Gastroesophageal sphincter (tissue), 4 donors: ENCODE measurements at regions not wholly inside any gene's neighbourhood (a gene's known extent, or its start where the extent isn't known, plus 50 kb on each side); places are given as distances from the start of the nearest gene placed in this dataset.

Experiments used
- ATAC-seq: fragments of 150-250 bp; one replicate; pipeline ENCODE4 v1.9.1; 2016; ENCODE audit warnings: mild to moderate bottlenecking, moderate library complexity
- H3K27ac ChIP-seq, 4 donors: fragments of 200-600 bp; sonication (generic) in 3 of 4; 1 replicate in 3 of 4; 2 replicates in 1 of 4; pipeline ENCODE4 v1.5.1; 2016 to 2019
- H3K27me3 ChIP-seq: fragments of 200-600 bp; sonication (generic); one replicate; pipeline ENCODE4 v1.5.1; 2019
- H3K36me3 ChIP-seq, 2 donors: fragments of 200-600 bp; sonication (generic); one replicate each; pipeline ENCODE4 v1.5.1; 2019; ENCODE audit warnings: control low read depth in 1 of 2
- H3K4me1 ChIP-seq, 3 donors: fragments of 200-600 bp; sonication (generic); 1 replicate in 2 of 3; 2 replicates in 1 of 3; pipeline ENCODE4 v1.5.1; 2016 to 2019; ENCODE audit warnings: control low read depth in 2 of 3
- H3K4me3 ChIP-seq, 2 donors: fragments of 200-600 bp; sonication (generic); one replicate each; pipeline ENCODE4 v1.5.1; 2019; ENCODE audit warnings: mild to moderate bottlenecking in 1 of 2, moderate library complexity in 1 of 2
- H3K9me3 ChIP-seq, 3 donors: fragments of 200-600 bp; sonication (generic); one replicate each; pipeline ENCODE4 v1.5.1; 2017 to 2019; ENCODE audit warnings: control low read depth in 2 of 3
- EP300 ChIP-seq: sonication (generic); formaldehyde crosslinking; IDR thresholded peaks from one replicate; pipeline ENCODE4 v1.6.1; 2017; ENCODE audit warnings: antibody characterized with exemption, mild to moderate bottlenecking
- POLR2A ChIP-seq, 2 donors: fragments of 450-650 bp; IDR thresholded peaks; one replicate each; pipeline ENCODE4 v1.6.1; 2017; ENCODE audit warnings: antibody characterized with exemption in 2 of 2, mild to moderate bottlenecking in 2 of 2, moderate library complexity in 1 of 2
- POLR2AphosphoS5 ChIP-seq: sonication (generic); formaldehyde crosslinking; IDR thresholded peaks from one replicate; pipeline ENCODE4 v1.6.1; 2017; ENCODE audit warnings: antibody characterized with exemption
- WGBS, 2 donors: methylation state at CpG; one replicate each; pipeline ENCODE4 v1.1.5; 2018; ENCODE audit warnings: low coverage in 1 of 2; 5-methylcytosine and 5-hydroxymethylcytosine counted together
- TF ChIP-seq, protein P1 (sequence below), 4 experiments: fragments of 200-600 bp in 2 of 4; fragments of 450-650 bp in 2 of 4; sonication (generic) in 1 of 4; IDR thresholded peaks; one replicate each; pipeline ENCODE4 v1.5.1; 2017 to 2019; ENCODE audit warnings: antibody characterized with exemption in 4 of 4, mild to moderate bottlenecking in 2 of 4, moderate library complexity in 2 of 4

DNA sequence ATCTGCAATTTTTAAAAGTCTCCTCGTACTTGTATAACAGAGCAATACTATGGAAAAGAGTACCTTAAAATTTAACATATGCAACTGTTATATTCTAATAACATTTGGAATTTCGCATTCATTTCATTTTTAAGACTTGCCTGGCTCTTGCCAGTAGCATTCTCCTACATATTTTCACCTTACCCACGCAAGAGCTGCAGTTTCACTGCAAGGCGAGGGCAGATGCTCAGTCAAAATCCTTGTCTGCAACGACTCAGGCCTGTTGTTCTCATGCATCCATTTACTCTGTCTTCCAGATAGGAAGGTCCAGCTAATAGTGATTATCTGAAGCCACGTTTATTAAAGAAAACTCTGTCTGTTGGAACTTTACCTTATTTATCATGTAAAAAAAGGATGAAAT lies 227.0 kb upstream of the RFC3 start:
- H3K27ac ChIP-seq, result no peak overlapping the region
- no peaks in the 10 kb centered on the region for H3K9me3 ChIP-seq
- no peaks in the 10 kb centered on the region for H3K4me1 ChIP-seq
- H3K27me3 ChIP-seq, result no peaks in the 10 kb centered on the region
- 88 to 89% methylated on average over 6 of the region's 6 CpGs for WGBS, 2 donors
- TF ChIP-seq POLR2A (IDR thresholded peaks at IDR 0.05) (no peak), POLR2AphosphoS5 (no peak)
- H3K4me3 ChIP-seq, result no peak overlapping the region
- no peak for ATAC-seq
- H3K36me3 ChIP-seq, result no peaks in the 10 kb centered on the region

DNA sequence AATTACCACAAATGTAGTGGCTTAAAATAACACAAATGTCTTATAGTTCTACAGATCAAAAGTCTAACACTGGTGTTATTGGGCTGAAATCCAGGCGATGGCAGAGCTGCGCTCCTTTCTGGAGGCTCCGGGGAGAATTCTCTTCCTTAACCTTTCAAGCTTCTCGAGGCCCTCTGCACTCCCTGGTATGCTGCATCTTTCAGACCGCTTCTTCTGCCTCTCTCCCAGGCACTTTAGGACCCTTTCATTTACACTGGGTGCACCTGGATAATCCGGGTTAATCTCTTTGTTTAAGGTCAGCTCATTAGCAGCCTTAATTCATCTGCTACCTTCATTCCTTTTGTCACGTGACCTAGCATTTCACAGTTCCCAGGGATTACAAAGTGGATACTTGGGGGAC lies 211.3 kb upstream of the RFC3 start:
- no peak for ATAC-seq
- H3K27me3 ChIP-seq, result no peaks in the 10 kb centered on the region
- no peaks in the 10 kb centered on the region for H3K9me3 ChIP-seq
- H3K4me1 ChIP-seq, result peaks cover 0 to 16% (median 0%) of the 10 kb centered on the region in 3 donors
- TF ChIP-seq POLR2A (IDR thresholded peaks at IDR 0.05), result no peak
- no peak for TF ChIP-seq POLR2AphosphoS5
- no peak for TF ChIP-seq EP300
- TF ChIP-seq, protein P1, sequence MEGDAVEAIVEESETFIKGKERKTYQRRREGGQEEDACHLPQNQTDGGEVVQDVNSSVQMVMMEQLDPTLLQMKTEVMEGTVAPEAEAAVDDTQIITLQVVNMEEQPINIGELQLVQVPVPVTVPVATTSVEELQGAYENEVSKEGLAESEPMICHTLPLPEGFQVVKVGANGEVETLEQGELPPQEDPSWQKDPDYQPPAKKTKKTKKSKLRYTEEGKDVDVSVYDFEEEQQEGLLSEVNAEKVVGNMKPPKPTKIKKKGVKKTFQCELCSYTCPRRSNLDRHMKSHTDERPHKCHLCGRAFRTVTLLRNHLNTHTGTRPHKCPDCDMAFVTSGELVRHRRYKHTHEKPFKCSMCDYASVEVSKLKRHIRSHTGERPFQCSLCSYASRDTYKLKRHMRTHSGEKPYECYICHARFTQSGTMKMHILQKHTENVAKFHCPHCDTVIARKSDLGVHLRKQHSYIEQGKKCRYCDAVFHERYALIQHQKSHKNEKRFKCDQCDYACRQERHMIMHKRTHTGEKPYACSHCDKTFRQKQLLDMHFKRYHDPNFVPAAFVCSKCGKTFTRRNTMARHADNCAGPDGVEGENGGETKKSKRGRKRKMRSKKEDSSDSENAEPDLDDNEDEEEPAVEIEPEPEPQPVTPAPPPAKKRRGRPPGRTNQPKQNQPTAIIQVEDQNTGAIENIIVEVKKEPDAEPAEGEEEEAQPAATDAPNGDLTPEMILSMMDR (IDR thresholded peaks at IDR 0.05), result no peak
- no peaks in the 10 kb centered on the region for H3K36me3 ChIP-seq
- no peak overlapping the region for H3K4me3 ChIP-seq
- WGBS, 2 donors, result 50 to 60% methylated on average over 7 of the region's 7 CpGs
- H3K27ac ChIP-seq, result no peak overlapping the region

DNA sequence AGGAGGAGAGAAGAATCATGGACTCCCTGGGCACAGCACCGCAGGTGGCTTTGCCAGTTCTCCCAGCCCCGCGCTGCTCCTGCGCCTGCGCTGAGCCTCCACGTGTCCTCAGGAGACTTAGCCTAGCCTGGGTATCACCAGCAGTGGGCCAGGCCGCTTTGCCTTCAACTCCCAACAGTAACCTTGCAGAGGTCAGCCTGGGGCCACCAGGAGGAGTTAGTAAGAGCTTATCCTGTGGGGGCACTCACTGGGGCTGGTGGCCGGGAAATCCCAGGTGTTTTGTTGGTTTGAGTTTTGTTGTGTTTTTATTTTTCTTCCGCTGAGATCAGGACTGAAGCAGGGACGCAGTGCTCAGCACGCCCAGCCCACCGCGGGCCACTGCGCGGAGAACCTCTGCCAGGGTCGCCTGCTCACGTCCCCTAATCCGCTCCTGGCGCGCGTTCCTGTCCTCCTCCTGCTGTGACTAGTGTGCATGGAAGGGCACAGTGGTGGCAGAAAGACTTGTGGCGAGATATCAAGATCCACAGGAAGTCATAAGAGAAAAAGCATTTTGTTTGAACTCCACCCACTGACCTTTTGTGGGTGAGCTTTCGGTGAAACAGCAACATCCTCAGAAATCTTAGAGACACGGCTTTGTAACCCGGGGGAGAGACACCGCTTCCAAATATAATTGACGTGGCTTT lies 207.4 kb upstream of the RFC3 start:
- WGBS, 2 donors, result 64 to 80% methylated on average over 5 to 20 of the region's 27 CpGs
- peaks cover 0 to 39% (median 2%) of the 10 kb centered on the region in 3 donors for H3K4me1 ChIP-seq
- peak; percentile 39 for ATAC-seq
- no peaks in the 10 kb centered on the region for H3K27me3 ChIP-seq
- H3K4me3 ChIP-seq, result peak overlapping the region in 1 of 2 donors; percentile 36
- H3K27ac ChIP-seq, result peak overlapping the region; percentile 10 to 75 (median 66)
- no peaks in the 10 kb centered on the region for H3K9me3 ChIP-seq
- no peaks in the 10 kb centered on the region for H3K36me3 ChIP-seq
- TF ChIP-seq POLR2AphosphoS5 (no peak), EP300 (no peak), POLR2A (IDR thresholded peaks at IDR 0.05) (no peak)
- TF ChIP-seq, protein P1 (IDR thresholded peaks at IDR 0.05), result no peak

DNA sequence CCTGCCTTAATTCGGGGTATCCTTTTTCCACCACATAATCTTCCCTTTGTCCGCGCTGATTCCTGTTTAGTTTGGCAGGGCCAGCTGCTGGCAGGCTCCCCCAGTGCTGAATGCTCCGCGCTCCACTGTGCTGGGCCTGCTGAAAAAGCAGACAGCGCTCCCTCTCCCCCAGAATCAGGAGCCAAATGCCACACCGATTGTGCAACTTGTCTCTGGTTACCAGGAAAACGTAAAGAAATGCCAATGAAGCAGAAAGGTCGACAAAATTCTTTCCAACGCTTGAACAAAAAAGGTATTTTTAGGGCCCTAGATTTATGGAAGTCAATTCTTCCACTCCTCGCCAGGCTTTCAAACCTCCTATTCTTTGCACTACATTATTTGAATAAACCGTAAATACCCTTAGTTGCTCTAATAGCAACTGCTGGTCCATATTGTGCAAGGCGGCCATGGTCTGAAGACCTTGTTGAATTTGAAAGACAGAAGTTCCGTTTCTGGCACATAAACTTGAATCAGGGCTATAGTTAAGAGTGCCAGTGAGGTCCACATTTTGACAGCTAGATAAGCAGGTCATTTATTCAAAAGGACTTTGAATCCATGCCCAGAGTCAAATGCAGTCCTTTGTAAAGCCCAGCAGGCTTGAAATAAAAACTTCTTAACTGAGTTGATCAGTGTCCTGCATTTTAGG lies 206.7 kb upstream of the RFC3 start:
- peak; percentile 52 for TF ChIP-seq POLR2AphosphoS5
- TF ChIP-seq POLR2A (IDR thresholded peaks at IDR 0.05), result no peak
- H3K4me1 ChIP-seq, result peaks cover 0 to 46% (median 2%) of the 10 kb centered on the region in 3 donors
- H3K27ac ChIP-seq, result peak overlapping the region; percentile 51 to 75 (median 66)
- H3K9me3 ChIP-seq, result no peaks in the 10 kb centered on the region
- no peaks in the 10 kb centered on the region for H3K36me3 ChIP-seq
- ATAC-seq, result peak; percentile 75
- H3K27me3 ChIP-seq, result no peaks in the 10 kb centered on the region
- H3K4me3 ChIP-seq, result peak overlapping the region in 1 of 2 donors; percentile 36
- WGBS, 2 donors, result 39 to 78% methylated on average over 4 to 11 of the region's 14 CpGs

DNA sequence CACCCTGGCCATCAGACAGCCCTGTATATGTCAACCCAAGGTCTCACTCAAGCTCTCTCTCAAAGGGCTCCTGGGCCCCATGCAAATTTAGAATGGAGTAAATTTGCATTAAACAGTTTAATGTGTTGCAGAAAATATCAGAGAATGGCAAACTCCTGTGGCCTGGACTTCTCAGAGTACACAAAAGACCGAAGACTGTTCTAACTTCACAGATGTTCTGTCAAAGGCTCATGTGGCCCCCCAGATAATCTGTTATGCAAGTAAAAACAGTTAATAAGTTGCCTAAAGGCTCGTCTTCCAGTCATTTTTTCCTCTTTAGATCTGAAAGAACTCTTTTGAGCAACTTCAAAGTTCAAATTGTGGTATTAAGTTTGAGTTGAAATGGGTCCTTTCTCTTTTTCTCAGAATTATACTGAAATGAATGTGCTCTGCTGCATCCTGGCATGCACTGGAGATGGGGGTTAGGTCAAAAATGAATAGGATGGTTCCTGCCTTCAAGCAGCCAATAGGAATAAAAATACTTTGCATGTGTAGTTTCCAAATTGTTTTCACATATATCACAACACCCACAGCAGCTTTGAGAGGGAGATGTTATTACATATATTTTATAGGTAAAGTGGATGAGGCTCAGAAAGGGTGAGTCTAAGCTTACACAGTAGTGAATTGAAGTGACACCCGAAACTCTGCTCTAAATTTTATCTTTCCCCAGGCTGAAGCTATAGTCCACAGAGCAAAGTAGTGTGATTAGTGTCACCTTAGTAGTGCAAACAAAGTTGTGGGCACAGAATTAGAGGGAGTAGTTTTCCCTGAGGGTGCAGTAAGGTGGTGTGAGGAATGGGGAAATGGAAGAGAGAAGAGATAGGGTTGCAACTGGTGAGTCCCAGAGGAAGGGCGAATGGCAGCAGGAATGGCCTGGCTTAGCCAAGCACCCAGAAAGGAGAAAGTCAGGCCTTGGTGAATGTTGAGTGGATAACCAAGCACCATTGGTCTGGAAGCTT lies 205.0 kb upstream of the RFC3 start:
- ATAC-seq, result no peak
- Histone ChIP-seq H3K36me3 (no peaks in the 10 kb centered on the region), H3K27me3 (no peaks in the 10 kb centered on the region), H3K4me3 (no peak overlapping the region), H3K9me3 (no peaks in the 10 kb centered on the region), H3K27ac (no peak overlapping the region), H3K4me1 (peaks cover 0 to 47% (median 2%) of the 10 kb centered on the region in 3 donors)
- TF ChIP-seq POLR2A (IDR thresholded peaks at IDR 0.05), result no peak
- TF ChIP-seq, protein P1 (IDR thresholded peaks at IDR 0.05), result no peak
- TF ChIP-seq POLR2AphosphoS5, result no peak
- no peak for TF ChIP-seq EP300
- 85% methylated on average over 4 of the region's 4 CpGs for WGBS, 2 donors
